Activated gamma-delta T cell treated with anti-CD3 and anti-CD28 coated beads, Interleukin-2, amount 50 U/mL, for 16 hours (primary cell): ENCODE measurements at regions not wholly inside any gene's neighbourhood (a gene's known extent, or its start where the extent isn't known, plus 50 kb on each side); places are given as distances from the start of the nearest gene placed in this dataset.
"Not testable (repeated sequence)": the region's sequence is repeated elsewhere in the genome, so short reads cannot be mapped to it uniquely, and the experiment has no call there.

Experiments used
- DNase-seq: peaks from one replicate; pipeline ENCODE4 v3.0.0-alpha.2; 2020; ENCODE audit warnings: low read depth

GRCh38 chr4:82247629-82248028 lies 126.2 kb downstream of the HNRNPD start:
- DNase-seq = no peak

GRCh38 chr4:82247171-82247570 lies 126.6 kb downstream of the HNRNPD start:
- DNase-seq = no peak

- no peak for DNase-seq
Observed at GRCh38 chr4:82241534-82241933, 132.3 kb downstream of the HNRNPD start.

DNA sequence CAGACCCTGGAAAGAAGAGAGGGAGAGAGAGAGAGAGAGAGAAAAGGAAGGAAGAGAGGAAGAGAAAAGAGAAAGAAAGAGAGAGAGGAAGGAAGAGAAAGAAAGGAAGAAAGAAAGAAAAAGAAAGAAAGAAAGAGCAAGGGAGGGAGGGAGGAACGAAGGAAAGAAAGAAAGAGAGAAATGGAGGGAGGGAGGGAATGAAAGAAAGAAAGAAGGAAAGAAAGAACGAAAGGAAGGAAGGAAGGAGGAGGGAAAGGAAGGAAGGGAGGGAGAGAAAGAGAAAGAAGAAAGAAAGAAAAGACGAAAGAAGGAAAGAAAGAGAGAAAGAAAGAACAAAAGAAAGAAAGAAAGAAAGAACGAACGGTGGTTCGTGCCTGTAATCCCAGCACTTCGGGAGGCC lies 133.4 kb downstream of the HNRNPD start:
- no peak for DNase-seq

- DNase-seq = not testable (repeated sequence)
Observed at GRCh38 chr4:82237142-82237541, 136.6 kb downstream of the HNRNPD start.

DNA sequence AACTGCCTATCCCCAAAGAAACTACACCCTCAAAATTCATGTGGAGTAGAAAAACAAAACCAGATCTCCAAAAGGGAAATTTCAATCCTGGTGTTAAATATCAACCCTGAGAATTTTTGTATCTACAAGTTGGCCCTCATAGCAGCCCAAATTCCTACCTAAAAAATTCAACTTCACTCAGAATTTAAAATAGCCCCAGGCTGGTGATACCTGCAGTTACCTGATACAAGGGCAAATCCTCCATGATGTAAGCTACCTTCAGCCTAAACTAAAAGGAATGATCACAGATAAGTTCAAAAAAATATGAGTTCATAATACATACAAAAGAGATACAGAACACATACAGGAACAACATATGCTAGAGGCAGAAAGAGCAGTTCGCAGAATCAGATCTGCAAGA lies 138.4 kb downstream of the HNRNPD start:
- no peak for DNase-seq

DNA sequence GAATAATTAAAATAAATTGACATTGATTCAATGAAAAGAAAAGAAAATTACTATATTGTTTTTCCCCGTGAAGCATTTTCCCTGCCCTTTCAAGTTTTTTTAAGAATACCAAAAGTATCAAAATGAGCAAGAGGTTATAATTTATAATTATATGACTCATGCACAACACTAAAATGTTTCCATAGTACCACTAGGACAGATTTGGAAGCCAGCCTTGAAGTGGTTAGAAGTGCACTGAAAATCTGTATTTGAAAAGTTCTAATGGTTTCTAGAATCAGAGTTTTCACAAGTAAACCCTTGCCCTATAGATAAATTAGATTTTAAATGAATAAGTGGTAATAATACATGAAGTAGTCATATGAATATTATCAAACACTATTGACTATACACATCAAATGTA lies 140.9 kb downstream of the HNRNPD start:
- no peak for DNase-seq

DNA sequence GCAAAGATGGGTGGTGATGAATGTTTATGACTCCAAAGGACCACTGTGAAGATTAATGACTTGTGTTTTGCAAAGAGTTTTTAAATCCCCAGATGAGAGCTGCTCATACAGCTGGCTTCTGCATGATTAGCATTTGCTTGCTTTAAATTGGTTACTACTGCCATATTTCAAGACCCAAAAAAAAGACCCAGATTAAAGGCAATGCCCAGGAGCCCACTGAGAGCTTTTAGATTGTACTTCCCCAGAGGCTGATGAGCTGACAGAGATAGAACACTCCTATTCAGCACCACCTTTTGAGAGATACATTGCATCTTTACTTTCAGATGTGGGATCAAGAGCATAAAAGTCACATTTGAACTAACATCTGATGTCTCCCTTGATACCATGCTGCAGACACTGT lies 142.0 kb downstream of the HNRNPD start:
- DNase-seq = no peak

DNA sequence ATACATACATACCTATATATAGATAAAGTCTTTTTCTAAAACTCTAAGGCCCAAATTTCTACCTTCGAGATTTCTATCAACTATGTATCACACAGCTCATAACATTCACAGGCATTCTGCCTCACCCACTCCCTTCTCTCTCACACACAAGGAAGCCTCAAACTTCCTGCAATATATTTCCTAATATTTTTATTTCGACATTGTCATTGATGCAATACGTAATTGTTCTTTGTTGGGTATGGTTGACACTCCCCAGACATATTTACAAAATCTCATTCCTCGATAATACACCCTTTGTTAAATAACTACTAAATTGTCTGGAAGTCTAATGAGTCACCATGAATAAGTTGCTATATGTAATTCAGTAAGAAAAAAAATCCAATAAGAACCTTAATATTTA lies 143.5 kb downstream of the HNRNPD start:
- DNase-seq = no peak

GRCh38 chr4:82225030-82225429 lies 148.8 kb downstream of the HNRNPD start:
- DNase-seq = no peak

- no peak for DNase-seq
Observed at GRCh38 chr4:82223715-82224114, 150.1 kb downstream of the HNRNPD start.

DNA sequence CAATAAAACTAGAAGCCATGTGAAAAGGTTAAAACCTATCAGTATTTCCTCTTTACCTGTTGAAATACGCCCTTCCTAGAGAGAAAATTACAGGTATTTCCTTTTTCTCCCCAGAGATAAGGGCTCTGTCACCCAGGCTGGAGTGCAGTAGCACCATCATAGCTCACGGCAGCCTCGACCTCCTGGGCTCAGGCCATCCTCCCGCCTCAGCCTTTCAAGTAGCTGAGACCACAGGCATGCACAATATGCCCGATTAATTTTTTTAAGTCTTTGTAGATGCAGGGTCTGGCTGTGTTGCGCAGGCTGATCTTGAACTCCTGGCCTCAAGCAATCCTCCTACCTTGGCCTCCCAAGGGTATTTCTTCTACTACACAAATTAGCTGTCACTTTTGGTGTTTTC lies 154.4 kb downstream of the HNRNPD start:
- DNase-seq = no peak

GRCh38 chr4:82217986-82218715 lies 155.6 kb downstream of the HNRNPD start:
- DNase-seq = no peak

- no peak for DNase-seq
Observed at GRCh38 chr4:82216219-82216618, 157.6 kb downstream of the HNRNPD start.

DNA sequence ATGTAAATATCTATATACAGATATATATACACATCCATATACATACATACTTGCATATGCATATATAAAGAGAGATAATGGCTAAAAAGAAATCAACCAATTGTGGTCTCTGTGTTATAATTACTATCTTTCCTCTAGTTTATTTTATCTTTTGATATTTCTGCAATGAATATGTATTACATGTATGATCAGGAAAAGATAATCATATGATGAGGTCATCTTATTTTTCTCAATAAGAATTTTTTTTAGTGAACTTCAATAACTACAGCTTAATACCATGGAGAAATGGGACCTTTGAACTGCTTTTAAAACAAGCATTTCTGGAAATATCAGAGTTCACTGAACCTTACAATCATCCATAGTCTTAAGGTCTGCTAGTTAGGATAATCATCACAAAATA lies 158.0 kb downstream of the HNRNPD start:
- no peak for DNase-seq

- no peak for DNase-seq
Observed at GRCh38 chr4:82215039-82215438, 158.8 kb downstream of the HNRNPD start.

DNA sequence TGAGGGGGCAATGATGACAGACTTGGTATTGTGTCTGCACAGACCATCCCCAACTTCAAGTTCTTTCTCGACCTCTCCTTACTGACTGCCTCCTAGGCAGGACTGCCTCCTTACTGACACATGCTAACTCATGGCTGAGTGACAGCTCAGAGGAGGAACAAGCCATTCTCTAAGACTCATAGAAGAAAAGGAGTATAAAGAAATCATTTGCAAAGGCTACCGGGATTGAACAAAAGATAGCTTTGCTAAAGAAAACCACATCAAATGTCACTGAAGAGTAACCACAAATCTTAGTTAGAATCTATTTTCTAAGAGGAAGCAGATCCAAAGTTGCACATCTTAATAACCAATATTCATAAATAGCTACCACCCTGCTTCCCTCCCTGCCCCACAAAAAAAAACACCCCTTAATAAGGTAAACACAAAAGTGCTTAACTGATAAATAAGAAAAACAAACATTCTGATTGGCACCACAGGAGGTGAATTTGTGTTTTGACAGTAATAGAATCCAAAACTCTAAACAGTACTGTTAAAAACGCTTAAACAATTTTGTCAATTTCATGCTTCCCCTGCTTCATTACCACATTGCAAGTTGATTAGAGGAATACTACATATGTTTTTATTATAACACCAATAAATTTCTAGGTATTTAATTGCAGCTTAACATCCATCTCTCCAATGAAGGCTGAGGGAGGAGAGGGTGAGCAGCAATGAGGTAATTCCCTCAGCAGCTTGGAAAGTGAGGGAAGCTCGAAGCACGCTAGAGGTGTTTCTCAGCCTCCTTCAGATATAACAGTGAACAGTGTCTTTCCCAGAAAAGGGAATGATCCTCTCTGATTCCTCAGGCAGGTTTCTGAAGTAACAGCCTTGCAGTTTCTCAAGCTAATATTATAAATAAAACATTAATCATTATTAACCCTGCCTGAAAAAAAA lies 160.0 kb downstream of the HNRNPD start:
- DNase-seq = no peak

DNA sequence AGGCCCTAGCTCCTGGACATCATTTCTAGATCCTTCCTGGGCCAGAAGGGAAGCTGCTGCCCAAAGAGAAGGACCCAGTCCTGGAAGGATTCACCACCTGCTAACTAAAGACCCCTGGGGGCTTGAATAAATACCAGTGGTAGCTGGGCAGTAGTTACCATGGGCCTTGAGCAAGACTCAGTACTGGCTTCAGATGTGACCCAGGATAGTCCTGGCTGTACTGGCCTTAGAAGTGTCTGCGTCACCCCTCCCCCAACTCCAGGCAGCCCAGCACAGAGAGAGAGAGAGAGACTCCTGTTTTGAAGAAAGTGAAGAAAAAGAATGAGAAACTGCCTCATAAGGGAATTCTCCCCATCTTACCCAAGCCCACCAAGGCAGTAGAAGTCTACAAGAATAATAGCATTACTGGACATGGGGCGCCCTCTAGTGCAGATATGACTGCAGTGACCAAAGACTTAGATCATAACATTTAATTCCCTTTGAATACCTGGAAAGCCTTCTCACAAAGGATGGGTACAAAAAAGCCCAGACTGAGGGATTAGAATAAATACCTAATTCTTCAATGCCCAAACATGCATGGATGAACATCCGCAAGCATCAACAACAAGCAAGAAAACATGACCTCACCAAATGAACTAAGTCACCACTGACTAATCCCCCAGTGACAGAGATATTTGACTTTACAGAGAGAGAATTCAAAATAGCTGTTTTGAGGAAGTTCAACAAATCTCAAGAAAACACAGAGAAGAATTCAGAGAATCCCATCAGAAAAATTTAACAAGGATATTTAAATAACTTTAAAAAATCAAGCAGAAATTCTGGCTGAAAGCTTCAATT lies 171.8 kb downstream of the HNRNPD start:
- no peak for DNase-seq

- no peak for DNase-seq
Observed at GRCh38 chr4:82201303-82201702, 172.5 kb downstream of the HNRNPD start.

- no peak for DNase-seq
Observed at GRCh38 chr4:82200046-82200445, 173.7 kb downstream of the HNRNPD start.

- DNase-seq = no peak
Observed at GRCh38 chr4:82194329-82194728, 179.5 kb downstream of the HNRNPD start.

GRCh38 chr4:82192017-82192673 lies 181.6 kb downstream of the HNRNPD start:
- DNase-seq = no peak
